ENCODE measurements at regions not wholly inside any gene's neighbourhood (a gene's known extent, or its start where the extent isn't known, plus 50 kb on each side); places are given as distances from the start of the nearest gene placed in this dataset.

- H3K27ac ChIP-seq = no peak overlapping the region
- TF ChIP-seq ZFX (IDR thresholded peaks at IDR 0.05) (no peak), CTCF (conservative IDR thresholded peaks at IDR 0.05) (no peak)
Measured at GRCh38 chr2:155653176-155653575, 679.3 kb downstream of the NR4A2 start.

- TF ChIP-seq CTCF (conservative IDR thresholded peaks at IDR 0.05) (no peak), ZFX (IDR thresholded peaks at IDR 0.05) (no peak)
- H3K27ac ChIP-seq = no peak overlapping the region
Measured at GRCh38 chr2:155651851-155652250, 680.7 kb downstream of the NR4A2 start.

GRCh38 chr2:155645791-155646190 lies 686.7 kb downstream of the NR4A2 start:
- no peak overlapping the region for H3K27ac ChIP-seq
- TF ChIP-seq ZFX (IDR thresholded peaks at IDR 0.05) (no peak), CTCF (conservative IDR thresholded peaks at IDR 0.05) (no peak)

- H3K27ac ChIP-seq = no peak overlapping the region
- no peak for TF ChIP-seq CTCF (conservative IDR thresholded peaks at IDR 0.05)
- no peak for TF ChIP-seq ZFX (IDR thresholded peaks at IDR 0.05)
Measured at GRCh38 chr2:155643056-155643775, 689.3 kb downstream of the NR4A2 start.

GRCh38 chr2:155633887-155634570 lies 698.5 kb downstream of the NR4A2 start:
- no peak overlapping the region for H3K27ac ChIP-seq
- TF ChIP-seq ZFX (IDR thresholded peaks at IDR 0.05) (no peak), CTCF (conservative IDR thresholded peaks at IDR 0.05) (no peak)

GRCh38 chr2:155633060-155633839 lies 699.3 kb downstream of the NR4A2 start:
- H3K27ac ChIP-seq = no peak overlapping the region
- TF ChIP-seq ZFX (IDR thresholded peaks at IDR 0.05) (no peak), CTCF (conservative IDR thresholded peaks at IDR 0.05) (no peak)

- no peak overlapping the region for H3K27ac ChIP-seq
- no peak for TF ChIP-seq CTCF (conservative IDR thresholded peaks at IDR 0.05)
- no peak for TF ChIP-seq ZFX (IDR thresholded peaks at IDR 0.05)
Measured at GRCh38 chr2:155630760-155631159, 701.8 kb downstream of the NR4A2 start.

Measured in C4-2B (cell line).